Hippocampal formation (tissue), 2 donors: ENCODE measurements at regions not wholly inside any gene's neighbourhood (a gene's known extent, or its start where the extent isn't known, plus 50 kb on each side); places are given as distances from the start of the nearest gene placed in this dataset.

Experiments
- DNase-seq, 2 donors: peaks; one replicate each; lab custom pipeline; 2025; lab: John Stamatoyannopoulos, UW

DNA sequence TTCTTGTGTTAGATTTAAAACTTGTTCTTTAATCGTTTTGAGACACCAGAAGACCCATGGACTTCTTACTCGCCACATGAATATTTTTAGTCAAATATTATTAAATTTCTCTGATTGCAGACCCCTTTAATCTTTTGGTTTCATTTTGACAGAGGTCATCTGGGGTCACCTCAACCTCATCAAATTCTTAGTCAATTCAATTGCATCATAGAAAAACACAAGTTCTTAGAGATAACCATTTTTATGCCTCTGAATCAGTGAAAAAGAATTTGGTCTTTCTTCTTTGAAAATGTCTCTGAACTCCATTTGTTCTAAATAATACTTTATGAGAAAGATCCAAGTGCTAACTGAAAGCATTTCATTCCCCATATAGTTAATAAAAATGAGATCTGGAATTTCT is 55.2 kb upstream of the CBLN4 start:
- no peak for DNase-seq

DNA sequence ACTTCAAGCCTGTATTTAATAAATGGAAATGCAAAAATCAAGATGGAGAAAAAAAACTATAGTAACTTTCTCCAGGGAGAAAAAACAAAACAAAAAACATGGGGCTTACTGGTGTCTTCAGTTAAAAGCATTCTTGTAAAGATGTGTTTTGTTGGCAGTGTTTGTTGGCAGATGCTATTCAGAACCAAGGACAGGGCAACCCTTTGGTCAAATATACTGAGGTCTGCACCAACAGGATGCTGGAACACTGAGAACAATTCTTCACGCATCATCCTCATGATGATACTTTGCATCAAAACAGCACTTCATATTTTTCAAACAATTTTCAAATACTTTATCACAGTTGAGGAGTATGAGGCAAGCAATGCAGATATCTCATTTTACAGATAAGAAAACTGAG is 63.7 kb upstream of the CBLN4 start:
- no peak for DNase-seq

DNA sequence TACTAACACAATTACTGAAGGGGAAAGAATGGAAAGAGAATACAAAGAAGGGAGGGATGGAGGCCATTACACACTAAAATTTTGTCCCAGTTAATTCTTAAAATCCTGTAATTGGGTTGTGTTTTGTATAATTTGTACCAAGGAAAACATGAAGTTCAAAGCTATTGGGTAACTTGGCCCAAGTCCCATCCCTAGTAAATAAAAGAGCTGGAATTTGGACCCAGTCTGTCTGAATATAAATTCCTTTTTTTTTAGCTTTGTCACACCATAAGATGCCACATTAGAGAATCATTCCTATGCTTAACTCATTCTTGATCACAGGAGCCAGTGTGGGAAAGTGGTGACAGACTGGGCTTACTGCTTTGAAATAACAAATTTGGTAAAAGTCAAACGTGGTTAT is 66.8 kb upstream of the CBLN4 start:
- DNase-seq = no peak

DNA sequence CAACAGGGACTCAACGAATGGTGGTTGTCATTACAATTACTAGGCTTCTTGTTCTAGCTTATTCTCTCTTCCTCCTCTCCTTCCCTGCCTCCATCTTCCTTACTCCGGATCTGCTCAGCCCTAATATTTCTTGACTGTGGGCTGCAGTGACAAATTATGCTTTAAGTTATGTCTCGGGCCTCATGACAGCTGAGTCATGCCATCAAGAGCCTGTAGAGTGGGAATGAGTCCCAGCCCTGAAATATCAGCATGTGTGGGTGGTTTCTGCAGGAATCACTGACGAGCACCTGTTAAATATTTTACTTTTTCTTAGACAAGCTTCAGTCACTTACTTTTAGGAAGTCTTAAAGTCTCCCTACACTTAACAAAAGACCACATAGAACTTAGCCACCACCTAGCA is 83.1 kb upstream of the CBLN4 start:
- DNase-seq = no peak

DNA sequence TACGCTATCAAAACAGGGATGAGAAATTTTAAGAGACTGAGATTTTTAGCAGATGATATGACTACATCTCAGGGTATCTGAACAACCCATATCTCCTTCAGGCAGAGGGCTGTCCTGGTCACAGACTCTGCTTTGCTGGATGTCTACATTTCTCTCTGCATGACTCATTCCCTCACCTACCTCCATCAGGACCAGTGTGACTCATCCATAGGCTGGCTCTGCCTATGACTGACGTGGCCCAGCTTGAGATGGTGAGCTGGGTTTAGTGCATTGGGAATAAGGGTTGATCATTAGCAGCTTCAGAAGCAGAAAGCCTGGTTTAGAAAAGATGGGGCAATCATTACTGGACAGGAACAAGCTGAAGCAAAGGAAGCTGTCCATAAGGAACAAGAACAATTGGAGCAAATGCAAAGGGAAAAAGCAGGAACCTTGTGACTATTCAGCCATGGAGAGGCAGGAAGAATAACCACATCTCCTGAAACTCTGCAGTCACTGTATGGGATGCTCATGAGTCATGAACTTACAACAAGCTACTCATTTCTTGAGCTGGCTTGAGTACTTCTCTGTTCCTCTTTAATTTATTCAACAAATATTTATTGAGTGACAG is 86.4 kb upstream of the CBLN4 start:
- DNase-seq = no peak

DNA sequence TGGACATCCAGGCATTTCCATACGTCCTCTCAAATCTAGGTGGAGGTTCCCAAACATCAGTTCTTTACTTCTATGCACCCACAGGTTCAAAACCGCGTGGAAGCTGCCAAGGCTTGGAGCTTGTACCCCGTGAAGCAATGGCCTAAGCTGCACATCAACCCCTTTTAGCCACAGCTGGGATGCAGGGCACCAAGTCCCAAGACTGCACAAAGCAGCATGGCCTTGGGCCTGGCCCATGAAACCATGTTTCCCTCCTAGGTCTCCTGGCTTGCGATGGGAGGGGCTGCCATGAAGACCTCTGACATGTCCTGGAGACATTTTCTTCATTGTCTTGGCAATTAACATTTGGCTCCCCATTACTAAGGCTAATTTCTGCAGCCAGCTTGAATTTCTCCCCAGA is 88.9 kb upstream of the CBLN4 start:
- no peak for DNase-seq

DNA sequence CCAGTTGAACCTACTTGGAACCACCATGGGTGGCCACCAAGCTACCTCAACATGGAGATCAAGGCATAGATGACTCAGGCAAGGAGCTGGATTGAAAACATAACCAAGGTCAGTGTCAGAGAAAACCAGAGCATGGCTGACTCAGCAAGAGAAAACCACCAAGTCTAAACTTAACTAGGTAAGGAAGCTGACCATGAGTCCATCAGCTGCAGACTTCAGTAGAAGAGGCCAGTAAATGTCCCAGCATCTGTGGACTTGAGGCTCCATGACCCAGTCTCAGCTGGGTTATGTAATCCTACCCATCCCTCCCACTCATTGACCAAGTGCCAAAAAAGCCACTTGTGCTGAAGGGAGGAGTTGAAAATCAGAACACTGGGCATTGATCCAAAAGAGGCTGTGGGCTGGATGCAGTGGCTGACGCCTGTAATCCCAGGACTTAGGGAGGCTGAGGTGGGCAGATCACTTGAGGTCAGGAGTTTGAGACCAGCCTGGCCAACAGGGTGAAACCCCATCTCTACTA is 93.7 kb upstream of the CBLN4 start:
- no peak for DNase-seq

DNA sequence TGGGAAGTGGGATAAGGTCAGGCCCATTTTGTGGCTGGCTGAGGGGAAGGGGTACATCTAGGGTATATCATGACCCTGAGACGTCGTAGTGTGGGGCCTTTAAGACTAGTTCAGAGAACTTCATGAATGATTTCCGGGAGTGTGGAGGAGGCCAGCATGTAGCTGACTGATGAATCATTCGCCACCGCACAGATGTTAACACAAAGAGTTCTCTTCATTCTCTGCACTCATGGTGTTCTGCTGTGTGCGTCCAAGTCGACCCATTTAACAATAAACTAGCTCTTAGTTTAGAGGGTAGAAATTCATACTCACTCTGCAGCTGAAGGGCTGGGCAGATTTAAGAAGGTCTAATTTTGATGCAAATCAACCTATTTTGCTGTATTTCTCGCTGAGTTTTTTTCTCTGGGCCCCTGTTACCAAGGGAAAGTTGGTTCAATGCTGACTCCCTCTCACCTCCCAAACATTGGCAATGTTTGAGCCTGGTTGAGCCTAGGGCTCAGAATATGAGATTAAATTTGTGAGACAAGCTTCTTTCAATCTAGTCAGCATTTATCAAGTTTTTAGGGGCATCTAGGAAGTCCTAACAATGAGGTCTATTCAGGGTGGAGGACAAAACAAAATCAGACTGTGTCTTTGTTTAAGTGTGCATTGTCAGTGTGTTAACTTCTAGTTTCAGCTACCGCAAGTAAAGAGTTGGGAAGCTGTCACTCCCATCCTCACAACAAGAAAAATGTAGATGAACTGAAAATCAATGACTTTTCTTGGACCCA is 106.8 kb upstream of the CBLN4 start:
- peak; percentile 17 to 46 for DNase-seq

DNA sequence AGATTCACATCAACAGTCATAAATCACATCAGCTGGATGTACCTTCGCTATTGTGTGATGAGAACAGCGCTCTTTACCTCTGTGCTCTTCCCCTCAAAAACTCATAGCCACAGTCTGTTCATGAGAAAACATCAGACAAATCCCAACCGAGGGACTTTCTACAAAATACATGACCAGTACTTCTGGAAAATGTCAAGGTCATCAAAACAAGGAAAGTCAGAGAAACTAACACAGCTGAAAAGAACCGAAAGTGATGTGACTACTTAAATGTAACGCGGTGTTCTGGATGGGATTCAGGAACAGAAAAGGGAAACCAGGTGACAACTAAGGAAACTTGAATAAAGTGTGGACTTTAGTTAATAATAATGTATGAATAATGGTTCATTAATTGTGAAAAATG is 112.0 kb upstream of the CBLN4 start:
- DNase-seq = no peak

DNA sequence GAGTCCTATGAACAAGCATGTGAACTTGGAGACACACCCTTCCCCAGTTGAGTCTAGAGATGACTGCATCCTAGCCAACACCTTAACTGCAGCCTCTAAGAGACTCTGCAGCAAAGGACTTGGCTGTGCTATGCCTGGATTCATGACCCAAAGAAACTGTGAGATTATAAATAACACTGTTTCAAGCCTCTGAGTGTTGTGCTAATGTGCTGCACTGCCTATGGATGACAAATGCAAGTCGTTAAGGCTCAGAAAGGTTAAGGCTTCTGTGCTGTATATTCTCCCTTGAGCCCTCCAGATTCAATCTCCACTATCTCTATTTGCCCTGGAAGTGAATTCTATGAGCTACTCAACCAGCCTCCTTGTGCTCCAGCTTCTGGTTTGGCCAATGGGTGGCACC is 116.5 kb upstream of the CBLN4 start:
- no peak for DNase-seq

DNA sequence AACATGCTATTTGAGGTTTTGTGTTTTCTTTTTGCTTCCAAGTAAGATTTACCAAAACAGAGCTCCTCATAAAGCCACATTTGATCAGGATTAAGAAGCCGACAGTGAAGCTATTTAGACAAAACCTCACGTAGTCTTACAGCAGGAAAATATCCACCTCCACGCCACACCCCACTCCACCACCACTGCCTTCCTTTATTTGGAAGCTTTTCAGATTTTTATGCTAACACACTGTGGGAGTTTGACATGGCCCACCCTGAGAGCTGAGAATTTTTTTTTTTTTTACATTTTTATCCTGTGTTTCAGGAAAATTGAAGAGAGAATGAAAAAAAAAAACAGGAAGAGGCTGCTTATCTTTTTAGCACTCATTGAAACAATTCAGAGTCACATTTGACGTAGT is 104.8 kb upstream of the MC3R start:
- no peak for DNase-seq

DNA sequence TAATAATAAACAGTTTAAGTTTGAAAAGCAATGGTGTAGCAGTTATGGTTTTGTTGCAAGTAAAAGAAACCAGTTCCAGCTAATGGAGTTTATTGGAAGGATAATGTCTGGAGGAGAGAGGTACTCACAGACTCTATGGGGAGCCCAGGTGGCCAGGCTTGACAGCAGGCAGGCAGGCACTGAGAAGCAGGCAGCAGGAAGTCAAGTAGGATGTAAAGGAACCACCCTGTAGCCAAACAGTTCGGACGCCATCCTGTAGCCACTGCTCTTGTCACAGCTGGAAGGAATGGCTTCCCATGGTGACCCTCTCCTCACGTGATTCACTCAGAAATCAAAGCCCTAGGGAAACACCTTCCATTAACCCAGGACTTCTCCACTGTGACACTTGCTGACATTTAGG is 96.7 kb upstream of the MC3R start:
- no peak for DNase-seq

DNA sequence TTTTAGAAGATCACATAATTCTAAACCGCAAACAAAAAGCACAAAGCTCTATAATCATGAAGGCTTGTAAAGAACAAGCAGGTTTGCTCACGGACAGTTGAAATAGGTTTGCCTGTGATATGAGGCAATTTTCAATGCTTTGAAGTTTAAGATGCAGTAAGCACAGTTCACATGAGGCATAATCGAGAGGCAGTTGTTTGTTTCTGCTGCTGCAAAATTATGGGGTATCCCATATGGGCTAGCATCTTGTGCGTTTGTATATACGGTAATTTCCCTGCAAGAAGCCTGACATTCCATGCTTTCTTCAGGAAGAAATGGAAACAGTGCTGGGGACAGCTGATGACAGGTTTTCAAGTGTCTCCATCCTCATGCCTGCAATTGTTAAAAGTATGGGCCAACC is 94.6 kb upstream of the MC3R start:
- DNase-seq = no peak

DNA sequence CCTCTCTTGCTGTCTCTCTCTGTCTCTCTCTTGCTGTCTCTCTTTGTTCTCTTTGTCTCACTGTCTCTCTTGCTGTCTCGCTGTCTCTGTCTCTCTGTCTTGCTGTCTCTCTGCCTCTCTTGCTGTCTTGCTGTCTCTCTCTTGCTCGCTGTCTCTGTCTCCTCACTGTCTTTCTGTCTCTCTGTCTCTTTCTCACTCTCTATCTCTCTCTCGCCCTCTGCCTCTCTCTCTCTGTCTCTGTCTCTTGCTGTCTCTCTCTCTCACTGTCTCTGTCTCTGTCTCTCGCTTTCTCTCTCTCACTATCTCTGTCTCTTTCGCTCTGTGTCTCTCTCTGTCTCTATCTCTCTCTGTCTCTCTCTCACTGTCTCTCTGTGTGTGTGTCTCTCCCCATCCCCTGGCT is 92.9 kb upstream of the MC3R start:
- no peak for DNase-seq

DNA sequence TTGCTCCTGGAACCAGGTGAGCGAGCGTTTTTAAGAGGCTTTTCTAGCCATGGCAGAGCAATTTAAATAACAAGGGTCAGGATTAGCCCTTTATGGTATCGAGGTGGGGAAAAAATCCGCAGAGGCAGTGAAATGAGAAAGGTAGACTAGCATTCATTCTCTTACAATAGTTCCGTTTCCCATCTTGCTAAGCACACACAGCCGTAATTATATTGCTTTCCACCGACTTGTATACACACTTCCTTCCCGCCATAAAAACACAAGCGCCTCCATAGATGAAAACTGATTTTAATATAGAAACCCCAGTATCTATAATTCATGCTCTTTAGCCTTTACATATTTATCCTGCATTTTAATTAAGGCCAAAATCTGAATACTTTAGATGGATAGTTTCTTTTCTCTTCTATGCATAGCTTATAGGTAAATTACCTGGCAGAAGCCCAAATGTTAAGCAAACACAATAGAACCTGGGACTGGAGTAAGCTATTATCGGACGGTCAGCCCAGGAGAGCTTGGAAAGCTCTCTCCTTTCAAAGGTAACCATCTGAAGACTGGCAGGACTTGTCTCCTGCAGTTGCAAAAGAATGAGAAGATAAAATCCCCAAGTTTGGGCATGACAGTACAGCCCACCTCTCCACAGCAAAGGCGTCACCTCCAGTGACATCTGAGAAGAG is 90.9 kb upstream of the MC3R start:
- no peak for DNase-seq

DNA sequence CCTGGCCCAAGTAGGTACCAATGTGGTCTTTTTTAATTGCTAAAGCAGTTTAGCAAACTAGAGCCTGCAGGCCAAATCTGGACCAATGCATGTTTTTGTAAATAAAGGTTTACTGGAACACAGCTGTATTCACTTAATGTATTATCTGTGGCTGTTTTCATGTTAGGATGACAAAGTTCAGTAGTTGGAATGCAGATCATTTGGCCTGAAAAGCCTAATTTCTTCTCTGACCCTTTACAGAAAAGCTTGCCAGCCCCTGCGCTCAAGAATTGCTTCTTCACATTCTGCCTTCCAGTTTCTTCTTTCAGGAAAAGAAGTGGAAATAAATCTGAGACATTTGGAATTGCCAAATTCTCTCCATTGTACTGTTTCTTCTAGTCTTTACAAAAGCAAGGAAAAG is 90.0 kb upstream of the MC3R start:
- no peak for DNase-seq

DNA sequence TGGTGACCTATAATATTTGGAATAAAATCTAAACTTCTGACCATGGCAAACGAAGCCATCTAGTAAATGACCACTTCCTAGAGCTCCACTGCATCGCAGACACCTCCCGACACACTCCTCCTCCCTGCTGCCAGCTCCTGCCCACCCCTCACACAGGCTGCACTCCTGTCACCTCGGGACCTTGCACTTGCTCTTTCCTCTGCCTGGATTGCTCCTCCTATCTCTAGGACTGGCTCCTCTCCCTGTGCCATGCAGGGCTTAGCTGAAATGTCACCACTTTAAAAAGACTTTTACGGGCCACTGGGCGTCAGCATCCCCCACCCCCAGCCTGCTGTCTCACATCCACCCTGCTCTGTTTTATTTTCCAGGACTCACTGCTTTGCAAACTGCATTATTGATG is 87.6 kb upstream of the MC3R start:
- no peak for DNase-seq

DNA sequence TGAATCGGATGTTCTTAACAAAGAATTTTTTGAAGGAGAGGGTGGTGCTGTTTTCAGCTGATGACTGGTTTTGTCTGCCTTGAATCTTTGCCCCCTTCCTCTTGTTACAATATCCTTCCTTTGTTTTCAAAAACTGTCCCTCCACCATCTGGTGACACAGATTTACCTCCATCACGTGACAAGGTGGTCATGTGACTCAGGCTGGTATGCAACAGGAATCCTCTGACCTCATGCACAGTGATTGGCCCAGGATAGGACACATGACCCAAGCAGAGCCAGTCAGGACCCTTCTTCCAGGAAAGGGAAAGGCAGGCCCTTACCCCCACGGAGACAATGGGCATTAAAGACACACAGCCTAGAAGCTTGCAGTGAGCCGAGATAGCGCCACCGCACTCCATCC is 84.7 kb upstream of the MC3R start:
- DNase-seq = no peak

DNA sequence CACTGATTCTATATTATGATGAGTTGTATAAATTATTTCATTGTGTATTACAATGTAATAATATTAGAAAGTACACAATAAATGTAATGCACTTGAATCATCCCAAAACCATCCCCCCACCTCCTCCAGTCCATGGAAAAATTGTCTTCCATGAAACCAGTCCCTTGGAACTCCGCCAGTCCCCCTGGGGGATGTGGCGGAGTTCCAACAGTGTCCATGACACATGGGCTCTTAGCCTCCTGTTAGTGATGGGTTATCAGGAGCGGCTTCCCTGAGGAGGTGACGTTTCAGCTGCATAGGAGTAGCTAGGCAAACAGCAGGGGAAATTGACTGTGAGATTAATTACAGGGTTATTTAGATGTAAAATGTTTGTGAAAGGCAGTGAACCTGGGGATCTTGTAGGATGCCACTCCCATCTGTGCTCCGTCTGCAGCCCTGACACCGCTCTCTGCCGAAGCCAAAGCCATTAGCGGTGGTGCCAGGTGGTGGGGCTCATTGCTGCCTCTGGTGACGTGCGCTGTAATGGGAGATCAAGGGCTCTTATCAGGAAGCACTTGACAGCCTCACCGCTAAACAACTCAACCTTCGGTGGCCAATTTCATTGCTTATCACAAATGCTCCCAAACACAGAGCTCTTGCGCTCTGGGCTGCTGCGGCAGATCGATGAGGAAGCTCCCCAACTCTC is 81.6 kb upstream of the MC3R start:
- DNase-seq = no peak

DNA sequence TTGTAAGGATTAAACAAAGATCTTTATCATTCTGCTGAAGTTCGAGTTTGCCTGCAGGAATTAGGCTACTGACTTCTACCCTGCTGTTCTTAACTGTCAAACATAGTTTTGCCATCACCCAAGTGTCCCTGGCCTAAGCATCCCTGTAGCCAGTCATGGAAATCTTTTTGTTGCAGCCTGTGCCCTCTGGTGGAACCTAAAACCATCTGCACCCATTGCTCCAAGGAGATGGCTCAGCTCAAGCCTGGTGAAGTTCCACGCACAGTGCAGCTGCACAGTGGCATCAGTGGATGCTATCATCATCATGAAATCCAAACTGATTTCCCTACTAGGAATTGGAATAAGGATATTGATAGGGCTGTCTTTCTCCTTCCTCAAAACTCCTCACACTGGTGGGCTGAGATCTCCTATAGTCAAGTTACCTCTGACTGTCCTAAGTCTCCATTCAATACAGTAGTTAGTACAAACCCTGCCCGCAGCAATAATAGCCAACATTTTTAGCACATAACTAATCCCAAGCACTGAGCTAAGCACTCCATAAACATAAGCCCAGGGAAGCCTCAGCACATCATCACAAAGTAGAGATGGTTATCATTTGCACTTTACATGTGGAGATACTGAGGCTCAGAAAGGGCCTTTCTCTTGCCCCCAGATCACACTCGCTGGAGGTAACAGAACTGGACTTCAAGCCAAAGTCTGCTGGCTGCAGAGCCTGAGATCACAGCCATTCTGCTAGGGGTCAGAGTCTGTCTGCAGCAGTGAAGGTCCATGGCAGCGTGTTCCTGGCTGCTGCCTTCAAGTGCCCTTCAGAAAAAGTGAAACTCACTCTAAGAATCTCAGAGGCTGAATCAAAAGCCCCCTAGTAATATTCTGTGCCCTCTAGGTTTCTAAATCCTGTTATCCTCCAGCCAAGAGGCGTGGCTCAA is 77.2 kb upstream of the MC3R start:
- peak in 1 of 2 donors; percentile 25 for DNase-seq

DNA sequence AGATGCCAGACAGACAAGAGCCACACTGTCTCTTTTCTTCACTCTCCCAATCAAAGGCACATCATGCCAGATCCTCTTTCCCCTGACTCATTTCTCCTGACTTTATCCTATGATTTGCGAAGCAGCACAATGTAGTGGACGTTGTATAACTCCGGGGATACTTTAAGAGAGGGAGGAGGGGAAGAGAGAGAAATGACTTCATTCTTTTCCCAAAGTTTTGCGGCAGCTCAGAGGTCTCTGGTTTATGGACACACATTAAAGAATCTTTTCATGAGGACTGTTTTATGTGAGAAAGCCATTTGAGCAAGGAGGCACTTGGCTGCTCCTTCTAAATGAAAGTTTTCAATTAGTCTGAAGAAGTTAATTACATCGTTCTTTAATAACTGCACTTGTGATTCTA is 75.1 kb upstream of the MC3R start:
- no peak for DNase-seq

DNA sequence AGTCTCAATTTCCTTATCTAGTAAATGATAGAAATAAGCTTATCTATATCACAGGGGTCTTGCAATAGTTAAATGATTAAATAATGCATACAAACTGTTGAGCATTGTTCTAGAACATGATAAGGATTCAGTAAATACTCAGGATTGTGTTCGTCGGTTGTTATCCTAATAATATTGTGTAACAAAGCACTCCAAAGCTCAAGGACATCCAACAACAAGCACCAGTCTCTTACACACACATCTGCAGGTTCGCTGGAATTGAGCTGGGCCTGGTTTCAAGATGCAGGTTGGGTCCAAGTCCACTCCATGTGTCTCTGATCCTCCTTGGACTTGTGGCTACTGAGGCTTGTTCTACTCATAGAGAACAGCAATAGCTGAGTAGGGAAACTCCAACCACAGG is 74.1 kb upstream of the MC3R start:
- DNase-seq = no peak
